Esophagus squamous epithelium (tissue), 5 donors: ENCODE measurements at regions not wholly inside any gene's neighbourhood (a gene's known extent, or its start where the extent isn't known, plus 50 kb on each side); places are given as distances from the start of the nearest gene placed in this dataset.

Experiments
- DNase-seq: peaks from one replicate; lab custom pipeline; 2025; lab: John Stamatoyannopoulos, UW
- H3K27ac ChIP-seq, 4 donors: fragments of 200-600 bp; sonication (generic); one replicate each; pipeline ENCODE4 v1.5.1; 2016 to 2019; ENCODE audit warnings: mild to moderate bottlenecking in 1 of 4
- H3K27me3 ChIP-seq, 4 donors: fragments of 200-600 bp; sonication (generic); 1 replicate in 3 of 4; 2 replicates in 1 of 4; pipeline versions ENCODE4 v1.5.1 to v1.6.0; 2017 to 2021; ENCODE audit warnings: antibody characterized with exemption in 1 of 4
- H3K36me3 ChIP-seq, 3 donors: fragments of 200-600 bp; sonication (generic); one replicate each; pipeline ENCODE4 v1.5.1; 2016 to 2019
- H3K4me1 ChIP-seq, 3 donors: fragments of 200-600 bp; sonication (generic); one replicate each; pipeline ENCODE4 v1.5.1; 2017 to 2019
- H3K4me3 ChIP-seq, 4 donors: fragments of 200-600 bp; sonication (generic); 1 replicate in 3 of 4; 2 replicates in 1 of 4; pipeline ENCODE4 v1.5.1; 2016 to 2019; ENCODE audit warnings: mild to moderate bottlenecking in 2 of 4, moderate library complexity in 1 of 4
- H3K9me3 ChIP-seq, 3 donors: fragments of 200-600 bp; sonication (generic); one replicate each; pipeline ENCODE4 v1.5.1; 2016 to 2019
- POLR2A ChIP-seq, 4 donors: fragments of 450-650 bp; IDR thresholded peaks; one replicate each; pipeline ENCODE4 v1.6.1; 2017; ENCODE audit warnings: antibody characterized with exemption in 4 of 4, mild to moderate bottlenecking in 4 of 4, moderate library complexity in 3 of 4
- WGBS, 2 donors: methylation state at CpG; one replicate each; pipeline ENCODE4 v1.1.5; 2018; 5-methylcytosine and 5-hydroxymethylcytosine counted together
- intact Hi-C: fragments of 100-400 bp; cut with DNase I; formaldehyde crosslinking; loops from one replicate; pipeline ENCODE4 v1.15.0; 2022
- TF ChIP-seq, protein P1 (sequence below), 6 experiments: fragments of 450-650 bp in 4 of 6; fragments of 200-600 bp in 2 of 6; sonication (generic) in 2 of 6; IDR thresholded peaks; one replicate each; pipeline ENCODE4 v1.5.1; 2016 to 2019; ENCODE audit warnings: antibody characterized with exemption in 6 of 6, mild to moderate bottlenecking in 4 of 6, moderate library complexity in 4 of 6
- donor health status: DM: yes; HTN: yes; CAD: no.

- 27 to 41% methylated on average over 2 of the region's 2 CpGs for WGBS, 2 donors
- H3K4me3 ChIP-seq = no peak overlapping the region
- no peaks in the 10 kb centered on the region for H3K9me3 ChIP-seq
- no peaks in the 10 kb centered on the region for H3K27me3 ChIP-seq
- H3K27ac ChIP-seq = no peak overlapping the region
- DNase-seq = no peak
- no peaks in the 10 kb centered on the region for H3K36me3 ChIP-seq
- intact Hi-C loops = no loop called here
- no peaks in the 10 kb centered on the region for H3K4me1 ChIP-seq
- TF ChIP-seq, protein P1, sequence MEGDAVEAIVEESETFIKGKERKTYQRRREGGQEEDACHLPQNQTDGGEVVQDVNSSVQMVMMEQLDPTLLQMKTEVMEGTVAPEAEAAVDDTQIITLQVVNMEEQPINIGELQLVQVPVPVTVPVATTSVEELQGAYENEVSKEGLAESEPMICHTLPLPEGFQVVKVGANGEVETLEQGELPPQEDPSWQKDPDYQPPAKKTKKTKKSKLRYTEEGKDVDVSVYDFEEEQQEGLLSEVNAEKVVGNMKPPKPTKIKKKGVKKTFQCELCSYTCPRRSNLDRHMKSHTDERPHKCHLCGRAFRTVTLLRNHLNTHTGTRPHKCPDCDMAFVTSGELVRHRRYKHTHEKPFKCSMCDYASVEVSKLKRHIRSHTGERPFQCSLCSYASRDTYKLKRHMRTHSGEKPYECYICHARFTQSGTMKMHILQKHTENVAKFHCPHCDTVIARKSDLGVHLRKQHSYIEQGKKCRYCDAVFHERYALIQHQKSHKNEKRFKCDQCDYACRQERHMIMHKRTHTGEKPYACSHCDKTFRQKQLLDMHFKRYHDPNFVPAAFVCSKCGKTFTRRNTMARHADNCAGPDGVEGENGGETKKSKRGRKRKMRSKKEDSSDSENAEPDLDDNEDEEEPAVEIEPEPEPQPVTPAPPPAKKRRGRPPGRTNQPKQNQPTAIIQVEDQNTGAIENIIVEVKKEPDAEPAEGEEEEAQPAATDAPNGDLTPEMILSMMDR (IDR thresholded peaks at IDR 0.05) = no peak
- TF ChIP-seq POLR2A (IDR thresholded peaks at IDR 0.05) = no peak
Measured at GRCh38 chr18:25455646-25456045, 103.7 kb upstream of the ZNF521 start.

DNA sequence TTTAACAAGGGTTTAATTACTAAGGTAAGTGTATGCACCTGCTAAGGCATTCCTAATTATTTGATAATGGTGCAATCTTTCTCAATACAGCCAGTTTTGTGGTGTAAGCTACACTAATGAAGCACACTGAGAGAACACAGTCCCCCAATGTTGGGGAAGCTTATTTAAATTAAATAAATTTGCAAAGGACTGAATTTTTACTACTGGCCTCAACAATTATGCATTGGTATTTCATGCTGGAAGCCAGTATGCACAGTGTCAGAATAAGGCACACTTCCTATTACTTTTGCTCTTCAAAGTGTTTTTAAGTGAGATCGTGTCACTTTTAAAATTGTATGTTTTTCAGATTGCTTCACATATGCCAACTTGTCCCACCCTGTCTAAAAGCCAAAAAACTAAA, 103.2 kb upstream of the ZNF521 start:
- H3K27ac ChIP-seq = no peak overlapping the region
- no peak overlapping the region for H3K4me3 ChIP-seq
- H3K9me3 ChIP-seq = no peaks in the 10 kb centered on the region
- 70 to 74% methylated on average over 1 of the region's 1 CpG for WGBS, 2 donors
- no peaks in the 10 kb centered on the region for H3K27me3 ChIP-seq
- intact Hi-C loops = no loop called here
- H3K36me3 ChIP-seq = no peaks in the 10 kb centered on the region
- H3K4me1 ChIP-seq = no peaks in the 10 kb centered on the region
- TF ChIP-seq POLR2A (IDR thresholded peaks at IDR 0.05) = no peak
- TF ChIP-seq, protein P1 (IDR thresholded peaks at IDR 0.05) = no peak
- DNase-seq = no peak

GRCh38 chr18:25454730-25455129, 102.8 kb upstream of the ZNF521 start:
- no peaks in the 10 kb centered on the region for H3K27me3 ChIP-seq
- no peak overlapping the region for H3K27ac ChIP-seq
- no peaks in the 10 kb centered on the region for H3K4me1 ChIP-seq
- no peak overlapping the region for H3K4me3 ChIP-seq
- intact Hi-C loops = no loop called here
- no peak for TF ChIP-seq POLR2A (IDR thresholded peaks at IDR 0.05)
- TF ChIP-seq, protein P1 (IDR thresholded peaks at IDR 0.05) = no peak
- DNase-seq = no peak
- H3K9me3 ChIP-seq = no peaks in the 10 kb centered on the region
- H3K36me3 ChIP-seq = no peaks in the 10 kb centered on the region
- 83 to 86% methylated on average over 3 of the region's 3 CpGs for WGBS, 2 donors

DNA sequence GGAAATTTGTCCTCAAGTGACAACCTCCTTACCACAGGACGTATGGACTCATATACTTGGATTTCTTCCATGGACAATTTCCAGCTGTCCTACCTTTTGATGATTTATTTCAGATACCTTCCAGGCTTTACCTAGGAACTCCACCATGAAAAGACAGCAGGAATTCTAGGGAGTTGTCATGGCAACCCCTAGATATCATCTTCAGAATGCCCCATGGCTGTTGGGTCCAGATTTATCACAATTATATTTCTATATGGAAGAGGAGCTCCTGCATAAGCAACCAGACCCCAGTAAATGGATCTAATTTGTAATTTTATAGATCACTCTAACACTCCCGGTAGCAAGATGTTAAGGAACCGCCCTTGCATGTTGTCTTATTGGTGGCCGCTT, 102.3 kb upstream of the ZNF521 start:
- 73 to 89% methylated on average over 4 of the region's 4 CpGs for WGBS, 2 donors
- Histone ChIP-seq H3K27me3 (no peaks in the 10 kb centered on the region), H3K4me1 (no peaks in the 10 kb centered on the region), H3K27ac (no peak overlapping the region), H3K4me3 (no peak overlapping the region), H3K36me3 (no peaks in the 10 kb centered on the region), H3K9me3 (no peaks in the 10 kb centered on the region)
- no peak for DNase-seq
- intact Hi-C loops = no loop called here
- TF ChIP-seq POLR2A (IDR thresholded peaks at IDR 0.05) = no peak
- TF ChIP-seq, protein P1 (IDR thresholded peaks at IDR 0.05) = no peak

DNA sequence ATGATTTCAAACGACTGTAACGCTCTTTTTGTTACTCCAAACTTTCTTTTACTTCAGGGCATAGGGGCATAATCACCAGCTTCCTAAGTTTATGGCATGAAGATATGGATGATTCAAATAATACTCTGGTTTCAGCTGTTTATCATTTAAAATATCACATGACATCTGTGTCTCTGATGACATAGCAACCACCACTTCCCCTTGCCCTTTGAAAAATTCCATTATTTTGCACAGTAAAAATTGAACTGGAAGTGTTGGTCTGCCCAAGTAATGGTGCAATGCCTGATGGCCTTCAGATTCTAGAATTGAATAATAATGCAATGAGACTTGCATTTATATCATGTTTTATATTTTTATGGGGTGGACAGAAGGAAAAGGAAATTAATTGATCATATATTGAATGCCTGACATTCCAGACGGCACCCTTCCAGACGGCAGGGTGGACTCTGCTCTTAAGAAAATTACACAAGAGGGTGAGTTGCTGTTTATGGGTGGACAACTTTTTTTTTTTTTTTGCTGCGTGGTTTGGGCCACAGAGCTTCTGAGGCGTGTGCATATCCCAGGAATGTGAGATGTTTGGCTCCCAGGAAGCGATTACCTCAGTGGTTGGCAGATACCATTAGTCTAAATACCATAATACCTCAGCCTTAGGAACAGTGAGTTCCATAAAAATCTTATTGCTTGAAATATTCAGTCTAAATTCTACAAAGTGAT, 101.7 kb upstream of the ZNF521 start:
- TF ChIP-seq POLR2A (IDR thresholded peaks at IDR 0.05) = no peak
- TF ChIP-seq, protein P1 (IDR thresholded peaks at IDR 0.05) = no peak
- Histone ChIP-seq H3K4me1 (no peaks in the 10 kb centered on the region), H3K27ac (no peak overlapping the region), H3K9me3 (no peaks in the 10 kb centered on the region), H3K27me3 (no peaks in the 10 kb centered on the region), H3K36me3 (no peaks in the 10 kb centered on the region), H3K4me3 (no peak overlapping the region)
- intact Hi-C loops = no loop called here
- no peak for DNase-seq
- WGBS, 2 donors = 53 to 63% methylated on average over 7 of the region's 7 CpGs
